PC-3 (cell line): ENCODE measurements at regions not wholly inside any gene's neighbourhood (a gene's known extent, or its start where the extent isn't known, plus 50 kb on each side); places are given as distances from the start of the nearest gene placed in this dataset.

Experiments
- ATAC-seq: fragments of 200-7000 bp; cut with Tn5 transposase; 2 replicates; pipeline ENCODE4 v1.9.1; 2020; ENCODE audit warnings: mild to moderate bottlenecking, moderate library complexity
- BruUV-seq: library from RNA; stranded (reverse); fragments of 400-500 nt; replicated peaks from 2 replicates; lab custom pipeline; 2021; lab: Mats Ljungman, UMichigan
- CTCF ChIA-PET: fragments of 300-600 bp; sonication (Branson Sonifier 250); formaldehyde crosslinking; loops from one replicate; lab custom pipeline; 2022; ENCODE audit warnings: antibody characterized with exemption; lab: Charles Lee
- POLR2A ChIA-PET: fragments of 300-600 bp; sonication (Branson Sonifier 250); formaldehyde crosslinking; loops from one replicate; lab custom pipeline; 2022; ENCODE audit warnings: antibody characterized with exemption; ENCODE audit not compliant: unreplicated experiment; lab: Charles Lee
- DNase-seq: peaks from one replicate; pipeline ENCODE4 v3.0.0-alpha.2; 2015
- H2AFZ ChIP-seq: fragments of 300-600 bp; sonication (generic); 2 replicates; pipeline ENCODE4 v1.6.0; 2016; ENCODE audit warnings: antibody characterized with exemption, low read length
- H3F3A ChIP-seq: fragments of 300-600 bp; sonication (generic); one replicate; pipeline ENCODE4 v1.6.0; 2017; ENCODE audit warnings: antibody characterized with exemption, low read length, control low read depth, mild to moderate bottlenecking; ENCODE audit not compliant: unreplicated experiment
- H3K27ac ChIP-seq: fragments of 300-600 bp; sonication (generic); 2 replicates; pipeline ENCODE4 v1.5.1; 2016; ENCODE audit warnings: mild to moderate bottlenecking, low read length
- H3K27me3 ChIP-seq: fragments of 300-600 bp; sonication (generic); 2 replicates; pipeline ENCODE4 v1.6.1; 2016; ENCODE audit warnings: low read length, mixed read lengths
- H3K36me3 ChIP-seq: fragments of 300-600 bp; sonication (generic); 2 replicates; pipeline ENCODE4 v1.6.1; 2016; ENCODE audit warnings: low read depth, mixed run types, low read length, mixed read lengths
- H3K4me1 ChIP-seq: fragments of 300-600 bp; sonication (generic); 2 replicates; pipeline ENCODE4 v1.5.1; 2016; ENCODE audit warnings: low read length; ENCODE audit not compliant: insufficient read depth
- H3K4me2 ChIP-seq: fragments of 300-600 bp; sonication (generic); 2 replicates; pipeline ENCODE4 v1.6.0; 2016; ENCODE audit warnings: low read length
- H3K4me3 ChIP-seq: fragments of 300-600 bp; sonication (generic); 2 replicates; pipeline ENCODE4 v1.5.1; 2016; ENCODE audit warnings: mild to moderate bottlenecking, low read length, mixed read lengths
- H3K79me2 ChIP-seq: fragments of 300-600 bp; sonication (generic); 2 replicates; pipeline ENCODE4 v1.6.1; 2017; ENCODE audit warnings: low read length, mixed read lengths
- H3K9ac ChIP-seq: fragments of 300-600 bp; sonication (generic); 2 replicates; pipeline ENCODE4 v1.6.0; 2016; ENCODE audit warnings: mild to moderate bottlenecking, low read length
- H3K9me2 ChIP-seq: fragments of 300-600 bp; sonication (generic); replicated peaks from 2 replicates; pipeline ENCODE4 v1.6.1; 2016; ENCODE audit warnings: mixed run types, low read length, mixed read lengths
- H3K9me3 ChIP-seq: fragments of 300-600 bp; sonication (generic); 2 replicates; pipeline ENCODE4 v1.6.1; 2016; ENCODE audit warnings: low read length, mixed read lengths
- H4K20me1 ChIP-seq: fragments of 300-600 bp; sonication (generic); 2 replicates; pipeline ENCODE4 v1.6.1; 2016; ENCODE audit warnings: low read length, mixed read lengths
- CTCF ChIP-seq: fragments of 300-600 bp; sonication (generic); conservative IDR thresholded peaks from 2 replicates; pipeline ENCODE4 v1.5.1; 2017; ENCODE audit warnings: antibody characterized with exemption, low read depth, mild to moderate bottlenecking, low read length
- EZH2 ChIP-seq: fragments of 300-600 bp; sonication (generic); IDR thresholded peaks from one replicate; pipeline ENCODE4 v1.6.1; 2017; ENCODE audit warnings: antibody characterized with exemption, mild to moderate bottlenecking, low read length; ENCODE audit not compliant: unreplicated experiment
- EZH2phosphoT487 ChIP-seq: fragments of 300-600 bp; sonication (generic); IDR thresholded peaks from 2 replicates; pipeline ENCODE4 v1.6.1; 2018; ENCODE audit warnings: mild to moderate bottlenecking, antibody characterized with exemption, low read length, borderline replicate concordance
- intact Hi-C: fragments of 100-400 bp; cut with micrococcal nuclease; formaldehyde crosslinking; loops from 2 replicates; pipeline ENCODE4 v1.9.0; 2023

- no peak for ATAC-seq
- BruUV-seq: no TSS peak
- Histone ChIP-seq H3K27ac (peak overlapping the region; percentile 98), H2AFZ (no peak overlapping the region), H3K36me3 (peaks cover 4% of the 10 kb centered on the region; the same call in 1 of the 2 replicates), H4K20me1 (no peaks in the 10 kb centered on the region), H3K4me3 (no peak overlapping the region), H3K79me2 (no peaks in the 10 kb centered on the region), H3F3A (peaks cover 3% of the 10 kb centered on the region), H3K9me3 (no peaks in the 10 kb centered on the region), H3K9ac (peak overlapping the region; percentile 79), H3K27me3 (no peaks in the 10 kb centered on the region), H3K4me2 (no peak overlapping the region), H3K9me2 (no peaks in the 10 kb centered on the region), H3K4me1 (peaks cover 69% of the 10 kb centered on the region)
- no peak for DNase-seq
- TF ChIP-seq CTCF: no peak
- TF ChIP-seq EZH2phosphoT487: no peak
- TF ChIP-seq EZH2: no peak
- POLR2A ChIA-PET: no interaction called here
- intact Hi-C loops: loop anchor here (5.0 kb wide), 2 partner anchors 82 to 552 kb away; no protein-coding TSS in a partner anchor
- CTCF ChIA-PET: interaction anchor here (0.7 kb wide), 1 partner anchor 94 kb away, joined by 3 read pairs; no protein-coding TSS in a partner anchor
Measured at GRCh38 chr18:22469061-22469734, 51.5 kb upstream of the CTAGE1 start.

GRCh38 chr18:22469926-22470247 lies 52.2 kb upstream of the CTAGE1 start:
- Histone ChIP-seq H3K79me2 (no peaks in the 10 kb centered on the region), H3K9me2 (no peaks in the 10 kb centered on the region), H3K9ac (peak overlapping the region; percentile 79), H3F3A (peaks cover 3% of the 10 kb centered on the region), H3K27ac (peak overlapping the region; percentile 98), H3K4me3 (no peak overlapping the region), H3K9me3 (no peaks in the 10 kb centered on the region), H3K27me3 (no peaks in the 10 kb centered on the region), H3K36me3 (peaks cover 4% of the 10 kb centered on the region; the same call in 1 of the 2 replicates), H2AFZ (no peak overlapping the region; the same call in 1 of the 2 replicates), H3K4me1 (peaks cover 69% of the 10 kb centered on the region), H4K20me1 (no peaks in the 10 kb centered on the region), H3K4me2 (peak overlapping the region; percentile 50)
- no peak for DNase-seq
- POLR2A ChIA-PET: no interaction called here
- intact Hi-C loops: loop anchor here (5.0 kb wide), 2 partner anchors 83 to 553 kb away; no protein-coding TSS in a partner anchor
- CTCF ChIA-PET: no interaction called here
- no peak for ATAC-seq
- no TSS peak for BruUV-seq
- TF ChIP-seq CTCF (no peak), EZH2 (no peak), EZH2phosphoT487 (no peak)
